ENCODE measurements at regions not wholly inside any gene's neighbourhood (a gene's known extent, or its start where the extent isn't known, plus 50 kb on each side); places are given as distances from the start of the nearest gene placed in this dataset.

DNA sequence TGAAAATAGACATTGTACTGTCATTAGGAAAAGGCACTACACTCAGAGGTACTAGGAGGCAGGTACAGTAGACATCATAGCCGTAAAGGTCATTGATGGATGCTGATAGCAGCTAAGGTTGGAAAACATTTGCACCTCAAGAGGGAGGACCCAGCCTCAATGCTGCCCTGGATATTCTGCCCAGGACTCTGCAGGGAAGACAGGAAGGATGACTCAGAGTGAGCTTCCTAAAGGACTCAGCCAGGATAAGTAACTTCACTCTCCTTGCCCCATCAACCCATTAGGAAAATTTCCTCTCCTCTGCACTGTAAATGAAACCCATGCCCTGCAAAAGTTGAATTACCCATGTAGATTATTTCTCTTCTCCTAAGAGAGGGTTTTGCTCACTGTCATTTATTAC is 617.9 kb upstream of the MKI67 start:
- TF ChIP-seq, protein P1, sequence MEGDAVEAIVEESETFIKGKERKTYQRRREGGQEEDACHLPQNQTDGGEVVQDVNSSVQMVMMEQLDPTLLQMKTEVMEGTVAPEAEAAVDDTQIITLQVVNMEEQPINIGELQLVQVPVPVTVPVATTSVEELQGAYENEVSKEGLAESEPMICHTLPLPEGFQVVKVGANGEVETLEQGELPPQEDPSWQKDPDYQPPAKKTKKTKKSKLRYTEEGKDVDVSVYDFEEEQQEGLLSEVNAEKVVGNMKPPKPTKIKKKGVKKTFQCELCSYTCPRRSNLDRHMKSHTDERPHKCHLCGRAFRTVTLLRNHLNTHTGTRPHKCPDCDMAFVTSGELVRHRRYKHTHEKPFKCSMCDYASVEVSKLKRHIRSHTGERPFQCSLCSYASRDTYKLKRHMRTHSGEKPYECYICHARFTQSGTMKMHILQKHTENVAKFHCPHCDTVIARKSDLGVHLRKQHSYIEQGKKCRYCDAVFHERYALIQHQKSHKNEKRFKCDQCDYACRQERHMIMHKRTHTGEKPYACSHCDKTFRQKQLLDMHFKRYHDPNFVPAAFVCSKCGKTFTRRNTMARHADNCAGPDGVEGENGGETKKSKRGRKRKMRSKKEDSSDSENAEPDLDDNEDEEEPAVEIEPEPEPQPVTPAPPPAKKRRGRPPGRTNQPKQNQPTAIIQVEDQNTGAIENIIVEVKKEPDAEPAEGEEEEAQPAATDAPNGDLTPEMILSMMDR (IDR thresholded peaks at IDR 0.05; ENCODE audit: low read depth, low read length, missing control alignments): no peak
- DNase-seq (ENCODE audit: extremely low read depth, low read depth): no peak
- no peak overlapping the region for H3K4me3 ChIP-seq (replicated peaks; ENCODE audit: low read depth, low read length)

DNA sequence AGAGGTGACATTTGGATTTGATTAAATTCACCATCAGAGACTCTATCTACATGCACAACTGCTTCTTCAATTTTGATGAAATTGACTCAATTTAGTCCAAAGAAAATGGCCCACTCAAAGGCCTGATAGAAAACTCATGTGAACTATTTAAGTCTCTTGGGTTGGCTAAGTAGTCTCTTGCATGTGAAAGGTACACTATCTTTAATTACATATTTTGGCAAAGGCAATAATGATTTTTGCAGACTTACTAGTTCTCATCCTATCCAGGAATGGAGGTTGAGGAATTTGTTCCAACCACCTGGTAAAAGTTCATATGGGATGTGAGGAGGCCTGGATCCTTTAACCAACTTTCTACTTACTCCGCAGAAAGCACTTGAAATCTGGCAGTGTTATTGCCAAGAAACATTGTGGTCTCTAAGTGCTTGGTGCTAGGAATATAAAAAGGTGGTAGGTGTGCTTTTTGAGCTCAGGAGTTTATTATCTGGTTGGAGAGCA is 618.6 kb upstream of the MKI67 start:
- DNase-seq (ENCODE audit: extremely low read depth, low read depth): no peak
- TF ChIP-seq, protein P1 (IDR thresholded peaks at IDR 0.05; ENCODE audit: low read depth, low read length, missing control alignments): no peak
- no peak overlapping the region for H3K4me3 ChIP-seq (replicated peaks; ENCODE audit: low read depth, low read length)

DNA sequence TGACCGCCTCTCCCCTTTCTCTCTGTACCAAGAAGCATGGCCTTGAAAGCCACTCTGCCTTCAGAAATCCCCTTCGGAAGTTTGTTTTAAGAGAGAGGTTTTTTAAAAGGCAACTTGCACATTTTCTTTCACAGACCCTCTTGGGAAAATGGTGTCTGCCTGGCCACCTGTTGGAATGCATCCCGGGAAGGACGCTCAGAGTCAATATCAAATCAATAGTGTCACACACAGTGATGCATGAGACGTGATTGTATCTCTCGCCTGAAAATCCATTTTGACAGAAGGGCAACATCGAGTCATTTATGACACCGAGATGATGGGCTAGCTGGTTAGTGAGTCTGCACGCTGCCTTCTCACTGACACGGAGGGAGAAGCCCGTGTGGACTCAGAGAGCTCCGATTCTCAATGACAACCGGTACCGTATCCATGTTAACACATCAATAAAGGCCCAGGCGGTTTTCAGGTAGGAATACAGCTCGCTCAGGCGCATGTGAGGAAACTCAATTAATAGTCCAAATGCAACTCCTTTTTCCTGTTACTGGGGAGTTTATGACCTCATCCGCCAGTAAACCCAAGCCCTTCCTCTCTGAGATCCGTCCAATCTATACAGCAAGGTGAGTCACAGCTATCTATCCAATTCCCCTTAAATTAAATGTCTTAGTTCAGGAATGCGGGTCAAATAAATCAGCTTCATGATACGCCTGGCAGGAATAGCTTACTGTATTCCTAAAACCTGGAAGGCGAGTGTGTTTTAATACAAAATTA is 621.5 kb upstream of the MKI67 start:
- H3K4me3 ChIP-seq (replicated peaks; ENCODE audit: low read depth, low read length): no peak overlapping the region
- no peak for DNase-seq (ENCODE audit: extremely low read depth, low read depth)
- TF ChIP-seq, protein P1 (IDR thresholded peaks at IDR 0.05; ENCODE audit: low read depth, low read length, missing control alignments): no peak

DNA sequence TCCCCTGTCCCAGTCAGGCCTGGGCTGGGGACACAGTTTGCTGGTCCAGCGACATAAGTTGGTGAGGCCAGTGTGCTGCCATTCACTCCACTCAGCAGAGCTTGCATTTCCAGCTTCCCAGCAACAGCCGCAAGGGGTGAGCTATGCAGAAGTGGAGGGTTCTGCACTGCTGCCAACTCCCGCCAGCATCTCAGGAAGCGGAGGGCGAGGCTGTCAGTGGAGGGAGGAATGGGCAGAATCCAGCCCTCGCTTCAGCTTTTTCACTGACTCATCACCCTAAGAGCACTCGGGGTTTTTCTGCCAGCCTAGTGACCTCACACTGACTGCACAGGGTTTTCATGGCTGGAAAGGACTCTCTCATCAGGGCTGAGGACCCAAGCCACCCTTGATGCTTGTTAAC is 625.1 kb upstream of the MKI67 start:
- TF ChIP-seq, protein P1 (IDR thresholded peaks at IDR 0.05; ENCODE audit: low read depth, low read length, missing control alignments): no peak
- no peak overlapping the region for H3K4me3 ChIP-seq (replicated peaks; ENCODE audit: low read depth, low read length)
- DNase-seq (ENCODE audit: extremely low read depth, low read depth): no peak

DNA sequence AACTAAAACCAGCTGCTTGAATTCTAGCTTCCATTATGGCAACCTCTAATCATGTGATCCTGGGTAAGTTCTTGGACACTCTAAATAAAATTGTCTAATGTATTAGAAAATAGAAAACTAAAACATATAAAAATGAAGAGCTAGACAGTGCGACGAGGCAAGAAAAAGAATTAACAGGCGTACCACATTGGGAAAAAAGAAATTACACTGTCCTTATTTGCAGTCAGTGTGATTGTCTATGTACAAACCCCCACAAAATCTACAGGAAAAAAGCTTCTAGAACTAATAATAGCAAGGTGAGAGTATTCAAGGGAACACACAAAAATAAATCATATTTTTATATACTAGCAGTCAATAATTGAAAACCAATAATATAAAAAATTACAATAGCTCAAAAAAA is 625.6 kb upstream of the MKI67 start:
- TF ChIP-seq, protein P1 (IDR thresholded peaks at IDR 0.05; ENCODE audit: low read depth, low read length, missing control alignments): no peak
- DNase-seq (ENCODE audit: extremely low read depth, low read depth): no peak
- no peak overlapping the region for H3K4me3 ChIP-seq (replicated peaks; ENCODE audit: low read depth, low read length)

DNA sequence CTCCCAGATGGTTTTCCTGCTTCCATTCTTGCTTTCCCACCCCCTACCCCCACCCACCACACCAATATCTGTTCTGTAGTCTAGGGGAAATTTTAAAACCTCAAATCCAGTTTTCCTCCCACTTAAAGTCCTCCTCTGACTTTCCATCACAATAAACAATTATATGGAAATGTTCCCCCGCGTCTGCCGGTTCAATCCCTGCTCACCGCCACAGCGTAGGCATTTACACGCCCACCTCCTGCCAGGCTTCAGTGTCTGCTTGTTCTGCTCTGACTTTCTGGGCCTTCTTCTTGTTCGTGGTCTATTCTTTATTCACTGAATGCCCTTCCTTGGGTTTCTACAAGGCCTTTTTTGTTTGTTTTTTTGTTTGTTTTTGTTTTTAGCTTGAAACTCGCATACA is 633.0 kb upstream of the MKI67 start:
- TF ChIP-seq, protein P1 (IDR thresholded peaks at IDR 0.05; ENCODE audit: low read depth, low read length, missing control alignments): no peak
- DNase-seq (ENCODE audit: extremely low read depth, low read depth): no peak
- no peak overlapping the region for H3K4me3 ChIP-seq (replicated peaks; ENCODE audit: low read depth, low read length)

Data from HFF-Myc (cell line).